H9 (cell line): ENCODE measurements at regions not wholly inside any gene's neighbourhood (a gene's known extent, or its start where the extent isn't known, plus 50 kb on each side); places are given as distances from the start of the nearest gene placed in this dataset.

ENCODE experiments used
- DNase-seq: peaks from one replicate; pipeline ENCODE4 v3.0.0-alpha.2; 2017
- H2AFZ ChIP-seq: one replicate; pipeline ENCODE4 v1.6.1; 2013; ENCODE audit warnings: mild to moderate bottlenecking, low read length, control low read depth, moderate library complexity
- H2AK5ac ChIP-seq: 2 replicates; pipeline ENCODE4 v1.6.1; 2013; ENCODE audit warnings: low read length, control low read depth, mixed read lengths; ENCODE audit not compliant: insufficient read length
- H2BK120ac ChIP-seq: one replicate; pipeline ENCODE4 v1.6.1; 2013; ENCODE audit warnings: low read depth, mild to moderate bottlenecking, low read length, control low read depth, inconsistent platforms; ENCODE audit not compliant: poor library complexity, severe bottlenecking
- H2BK12ac ChIP-seq: 2 replicates; pipeline ENCODE4 v1.6.1; 2013; ENCODE audit warnings: low read length, control low read depth, mixed read lengths, low read depth; ENCODE audit not compliant: insufficient read length
- H2BK15ac ChIP-seq: 2 replicates; pipeline ENCODE4 v1.6.1; 2013; ENCODE audit warnings: low read depth, low read length, control low read depth
- H2BK20ac ChIP-seq: one replicate; pipeline ENCODE4 v1.6.1; 2013; ENCODE audit warnings: low read depth, mild to moderate bottlenecking, low read length, control low read depth, inconsistent platforms; ENCODE audit not compliant: poor library complexity, severe bottlenecking
- H2BK5ac ChIP-seq: 2 replicates; pipeline ENCODE4 v1.6.1; 2013; ENCODE audit warnings: low read length, control low read depth, mixed read lengths; ENCODE audit not compliant: insufficient read length
- H3K14ac ChIP-seq: 2 replicates; pipeline ENCODE4 v1.6.1; 2013; ENCODE audit warnings: low read length, control low read depth; ENCODE audit not compliant: insufficient read depth
- H3K18ac ChIP-seq: 2 replicates; pipeline ENCODE4 v1.6.1; 2013; ENCODE audit warnings: low read depth, mild to moderate bottlenecking, mixed read lengths, low read length, control low read depth; ENCODE audit not compliant: insufficient read length
- H3K23ac ChIP-seq: 2 replicates; pipeline ENCODE4 v1.6.1; 2013; ENCODE audit warnings: low read length, control low read depth, mixed read lengths, low read depth; ENCODE audit not compliant: insufficient read length
- H3K23me2 ChIP-seq: 2 replicates; pipeline ENCODE4 v1.6.1; 2013; ENCODE audit warnings: low read depth, mild to moderate bottlenecking, mixed read lengths, low read length, control low read depth; ENCODE audit not compliant: insufficient read length, poor library complexity, severe bottlenecking
- H3K27ac ChIP-seq: 2 replicates; pipeline ENCODE4 v1.5.1; 2013; ENCODE audit warnings: low read length, control low read depth, mixed read lengths, low read depth; ENCODE audit not compliant: insufficient read length
- H3K27me3 ChIP-seq: 2 replicates; pipeline ENCODE4 v1.6.1; 2013; ENCODE audit warnings: low read length, control low read depth, inconsistent platforms; ENCODE audit not compliant: insufficient read depth
- H3K4ac ChIP-seq: 2 replicates; pipeline ENCODE4 v1.6.1; 2013; ENCODE audit warnings: low read depth, mild to moderate bottlenecking, control low read depth, inconsistent platforms, low read length, moderate library complexity
- H3K4me1 ChIP-seq: 2 replicates; pipeline ENCODE4 v1.6.1; 2013; ENCODE audit warnings: low read length, control low read depth, inconsistent platforms; ENCODE audit not compliant: insufficient read depth
- H3K4me2 ChIP-seq: 2 replicates; pipeline ENCODE4 v1.6.1; 2013; ENCODE audit warnings: low read length, control low read depth, mixed read lengths; ENCODE audit not compliant: insufficient read length, insufficient read depth
- H3K56ac ChIP-seq: 2 replicates; pipeline ENCODE4 v1.6.1; 2013; ENCODE audit warnings: low read depth, mild to moderate bottlenecking, mixed read lengths, low read length, control low read depth; ENCODE audit not compliant: insufficient read length
- H3K79me1 ChIP-seq: 2 replicates; pipeline ENCODE4 v1.6.1; 2013; ENCODE audit warnings: low read depth, mild to moderate bottlenecking, moderate library complexity, low read length, control low read depth, inconsistent platforms; ENCODE audit not compliant: insufficient read depth, poor library complexity, severe bottlenecking
- H3K79me2 ChIP-seq: 2 replicates; pipeline ENCODE4 v1.6.1; 2013; ENCODE audit warnings: low read length, control low read depth, inconsistent platforms; ENCODE audit not compliant: insufficient read depth
- H3K9ac ChIP-seq: 2 replicates; pipeline ENCODE4 v1.6.1; 2013; ENCODE audit warnings: low read length, control low read depth, mixed read lengths; ENCODE audit not compliant: insufficient read length; ENCODE audit errors: extremely low read depth
- H3K9me3 ChIP-seq: one replicate; pipeline ENCODE4 v1.6.1; 2013; ENCODE audit warnings: low read depth, low read length, inconsistent platforms; ENCODE audit not compliant: control insufficient read depth
- H3T11ph ChIP-seq: one replicate; pipeline ENCODE4 v1.6.1; 2013; ENCODE audit warnings: mild to moderate bottlenecking, low read length, control low read depth, inconsistent platforms
- H4K20me1 ChIP-seq: one replicate; pipeline ENCODE4 v1.6.1; 2013; ENCODE audit not compliant: control insufficient read depth, insufficient read length, insufficient read depth
- H4K5ac ChIP-seq: 2 replicates; pipeline ENCODE4 v1.6.1; 2013; ENCODE audit warnings: low read depth, mild to moderate bottlenecking, mixed read lengths, low read length, control low read depth; ENCODE audit not compliant: insufficient read length
- H4K8ac ChIP-seq: replicated peaks from 2 replicates; pipeline ENCODE4 v1.6.1; 2013; ENCODE audit warnings: low read length, control low read depth, mixed read lengths, low read depth; ENCODE audit not compliant: insufficient read length
- H4K91ac ChIP-seq: 2 replicates; pipeline ENCODE4 v1.6.1; 2013; ENCODE audit warnings: low read depth, mild to moderate bottlenecking, moderate library complexity, mixed read lengths, low read length, control low read depth; ENCODE audit not compliant: insufficient read length
- H3K27ac Mint-ChIP-seq, 3 experiments: 2 replicates in 2 of 3; 3 replicates in 1 of 3; pipeline ENCODE4 v1.8.0; 2020 to 2021; ENCODE audit warnings: mixed read lengths in 3 of 3, mild to moderate bottlenecking in 1 of 3, moderate library complexity in 1 of 3
- H3K27me3 Mint-ChIP-seq: 2 replicates; pipeline ENCODE4 v1.8.0; 2021; ENCODE audit warnings: low read depth, mild to moderate bottlenecking, moderate library complexity, mixed read lengths
- H3K36me3 Mint-ChIP-seq, 3 experiments: 2 replicates in 2 of 3; 3 replicates in 1 of 3; pipeline ENCODE4 v1.8.0; 2020 to 2021; ENCODE audit warnings: low read depth in 3 of 3, mixed read lengths in 3 of 3; ENCODE audit not compliant: insufficient read depth in 1 of 3
- H3K4me1 Mint-ChIP-seq, 2 experiments: 2 replicates each; pipeline ENCODE4 v1.8.0; 2020; ENCODE audit warnings: mixed read lengths in 2 of 2
- H3K4me3 Mint-ChIP-seq, 2 experiments: 2 replicates in 1 of 2; 3 replicates in 1 of 2; pipeline ENCODE4 v1.8.0; 2020 to 2021; ENCODE audit warnings: mild to moderate bottlenecking in 2 of 2, mixed read lengths in 2 of 2, moderate library complexity in 1 of 2
- H3K9me3 Mint-ChIP-seq, 2 experiments: 2 replicates in 1 of 2; 3 replicates in 1 of 2; pipeline ENCODE4 v1.8.0; 2020; ENCODE audit warnings: mild to moderate bottlenecking in 2 of 2, mixed read lengths in 2 of 2, moderate library complexity in 1 of 2
- CTCF ChIP-seq: fragments of 200-600 bp; sonication (generic); conservative IDR thresholded peaks from 3 replicates; pipeline ENCODE4 v1.8.0; 2021; ENCODE audit warnings: antibody characterized with exemption, mild to moderate bottlenecking
- WGBS: extraction: QIAGEN DNeasy Blood & Tissue Kit; methylation state at CpG from one replicate; pipeline ENCODE4 v1.1.7; 2013; ENCODE audit warnings: missing lambda C conversion rate, low lambda C conversion rate, mixed read lengths; ENCODE audit not compliant: insufficient read length; ENCODE audit errors: extremely low coverage; 5-methylcytosine and 5-hydroxymethylcytosine counted together

GRCh38 chr1:81410941-81411340, 389.8 kb upstream of the ADGRL2 start:
- Histone ChIP-seq H2BK5ac (no peak overlapping the region), H3K23me2 (no peaks in the 10 kb centered on the region), H3K27me3 (no peaks in the 10 kb centered on the region), H2AK5ac (no peak overlapping the region), H3T11ph (no peak overlapping the region), H2BK20ac (no peak overlapping the region), H3K27ac (no peak overlapping the region), H3K14ac (no peak overlapping the region), H2AFZ (no peak overlapping the region), H2BK120ac (no peak overlapping the region), H3K9ac (no peak overlapping the region), H2BK12ac (no peak overlapping the region), H3K56ac (no peak overlapping the region), H3K23ac (no peak overlapping the region), H3K4ac (no peak overlapping the region), H2BK15ac (no peak overlapping the region), H3K79me2 (no peaks in the 10 kb centered on the region), H4K20me1 (no peaks in the 10 kb centered on the region), H3K4me2 (no peak overlapping the region), H3K4me1 (peaks cover 11% of the 10 kb centered on the region), H4K5ac (no peak overlapping the region), H4K8ac (no peak overlapping the region), H4K91ac (no peak overlapping the region), H3K18ac (no peak overlapping the region), H3K9me3 (no peaks in the 10 kb centered on the region), H3K79me1 (no peaks in the 10 kb centered on the region)
- Mint-ChIP-seq H3K27ac (no peak overlapping the region), H3K36me3 (no peaks in the 10 kb centered on the region), H3K27me3 (no peaks in the 10 kb centered on the region), H3K4me3 (no peak overlapping the region), H3K9me3 (no peaks in the 10 kb centered on the region), H3K4me1 (peaks cover 76% of the 10 kb centered on the region in 2 experiments)
- no peak for TF ChIP-seq CTCF
- DNase-seq, result no peak
- WGBS, result no CpG with 5 or more reads among the region's 3 CpGs
